ENCODE measurements at regions not wholly inside any gene's neighbourhood (a gene's known extent, or its start where the extent isn't known, plus 50 kb on each side); places are given as distances from the start of the nearest gene placed in this dataset.
A peak's percentile ranks its signal among the peaks of the same experiment; 100 is the strongest.

DNA sequence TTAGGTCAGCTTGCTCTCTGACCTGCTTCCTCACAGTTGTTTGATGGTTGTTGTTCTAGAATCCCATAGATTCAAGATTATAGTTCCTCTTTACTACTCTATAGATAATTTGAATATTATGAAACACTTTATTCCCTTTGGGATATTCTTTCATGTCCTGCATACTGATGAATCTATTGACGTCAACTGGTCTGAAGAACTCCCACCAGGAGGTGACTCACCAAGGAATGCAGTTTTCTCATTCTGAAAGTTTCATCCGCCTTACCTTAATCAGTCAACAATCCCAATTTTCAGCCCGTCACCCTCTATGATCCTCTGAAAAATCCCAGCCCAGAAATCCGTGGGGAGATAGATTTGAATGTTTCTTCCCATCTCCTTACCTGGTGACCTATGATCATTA lies 834.1 kb upstream of the PRMT6 start:
- TF ChIP-seq, protein P1, sequence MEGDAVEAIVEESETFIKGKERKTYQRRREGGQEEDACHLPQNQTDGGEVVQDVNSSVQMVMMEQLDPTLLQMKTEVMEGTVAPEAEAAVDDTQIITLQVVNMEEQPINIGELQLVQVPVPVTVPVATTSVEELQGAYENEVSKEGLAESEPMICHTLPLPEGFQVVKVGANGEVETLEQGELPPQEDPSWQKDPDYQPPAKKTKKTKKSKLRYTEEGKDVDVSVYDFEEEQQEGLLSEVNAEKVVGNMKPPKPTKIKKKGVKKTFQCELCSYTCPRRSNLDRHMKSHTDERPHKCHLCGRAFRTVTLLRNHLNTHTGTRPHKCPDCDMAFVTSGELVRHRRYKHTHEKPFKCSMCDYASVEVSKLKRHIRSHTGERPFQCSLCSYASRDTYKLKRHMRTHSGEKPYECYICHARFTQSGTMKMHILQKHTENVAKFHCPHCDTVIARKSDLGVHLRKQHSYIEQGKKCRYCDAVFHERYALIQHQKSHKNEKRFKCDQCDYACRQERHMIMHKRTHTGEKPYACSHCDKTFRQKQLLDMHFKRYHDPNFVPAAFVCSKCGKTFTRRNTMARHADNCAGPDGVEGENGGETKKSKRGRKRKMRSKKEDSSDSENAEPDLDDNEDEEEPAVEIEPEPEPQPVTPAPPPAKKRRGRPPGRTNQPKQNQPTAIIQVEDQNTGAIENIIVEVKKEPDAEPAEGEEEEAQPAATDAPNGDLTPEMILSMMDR (IDR thresholded peaks at IDR 0.05; ENCODE audit: low read depth, low read length), result no peak
- no peak overlapping the region for H3K4me3 ChIP-seq
- no peaks in the 10 kb centered on the region for H3K36me3 ChIP-seq
- peak in 1 of 2 donors; percentile 41 for DNase-seq (ENCODE audit: low read depth in 1 of 2, low spot score in 1 of 2)
- H3K27me3 ChIP-seq, result no peaks in the 10 kb centered on the region
- no peak overlapping the region for H3K27ac ChIP-seq
- peaks cover 9% of the 10 kb centered on the region for H3K4me1 ChIP-seq (ENCODE audit: low read depth)
- H3K9me3 ChIP-seq (ENCODE audit: low read depth), result no peaks in the 10 kb centered on the region

DNA sequence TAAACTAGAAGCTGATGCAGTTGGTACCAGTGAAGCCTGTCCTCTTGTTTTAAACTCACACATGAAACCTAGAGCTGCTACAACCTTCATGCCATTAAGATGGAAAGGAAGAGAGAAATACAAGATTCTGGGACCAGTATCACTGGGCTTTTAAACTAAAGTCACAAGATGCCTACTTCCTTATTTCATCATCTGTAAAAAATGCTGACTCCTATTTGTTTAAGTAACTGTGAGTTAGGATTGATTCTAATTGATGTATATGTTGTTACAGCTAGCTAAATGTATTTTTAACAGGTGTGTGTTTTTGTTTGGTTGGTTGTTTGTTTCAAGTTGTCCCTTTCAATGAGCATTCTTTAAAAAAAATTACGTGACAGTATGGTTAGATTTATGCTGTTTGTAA lies 833.3 kb upstream of the PRMT6 start:
- Histone ChIP-seq H3K4me1 (ENCODE audit: low read depth) (peaks cover 17% of the 10 kb centered on the region), H3K4me3 (no peak overlapping the region), H3K9me3 (ENCODE audit: low read depth) (no peaks in the 10 kb centered on the region), H3K36me3 (no peaks in the 10 kb centered on the region), H3K27ac (no peak overlapping the region), H3K27me3 (no peaks in the 10 kb centered on the region)
- no peak for DNase-seq (ENCODE audit: low read depth in 1 of 2, low spot score in 1 of 2)
- TF ChIP-seq, protein P1 (IDR thresholded peaks at IDR 0.05; ENCODE audit: low read depth, low read length), result no peak

DNA sequence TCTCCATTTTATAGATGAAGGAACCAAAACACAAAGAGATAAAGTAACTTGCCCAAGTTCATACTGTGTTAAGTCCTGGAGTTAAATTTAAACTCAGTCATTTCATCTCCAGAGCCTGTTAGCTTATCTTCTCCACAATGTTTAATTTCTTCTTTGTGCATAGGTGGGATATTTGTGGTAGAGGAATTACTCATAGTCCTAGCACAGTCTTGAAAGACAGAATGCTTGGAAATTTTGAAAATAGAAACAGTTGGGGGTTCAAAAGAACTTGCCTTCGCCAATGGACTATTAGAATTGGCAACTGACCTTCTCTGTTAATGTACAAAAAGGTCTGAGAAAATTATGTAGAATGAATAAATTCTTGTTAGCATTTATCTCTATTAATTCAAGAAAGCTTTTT lies 832.0 kb upstream of the PRMT6 start:
- no peak overlapping the region for H3K4me3 ChIP-seq
- peaks cover 26% of the 10 kb centered on the region for H3K4me1 ChIP-seq (ENCODE audit: low read depth)
- TF ChIP-seq, protein P1 (IDR thresholded peaks at IDR 0.05; ENCODE audit: low read depth, low read length), result no peak
- H3K27ac ChIP-seq, result no peak overlapping the region
- H3K36me3 ChIP-seq, result no peaks in the 10 kb centered on the region
- H3K9me3 ChIP-seq (ENCODE audit: low read depth), result no peaks in the 10 kb centered on the region
- no peaks in the 10 kb centered on the region for H3K27me3 ChIP-seq
- peak in 1 of 2 donors; percentile 4 for DNase-seq (ENCODE audit: low read depth in 1 of 2, low spot score in 1 of 2)

DNA sequence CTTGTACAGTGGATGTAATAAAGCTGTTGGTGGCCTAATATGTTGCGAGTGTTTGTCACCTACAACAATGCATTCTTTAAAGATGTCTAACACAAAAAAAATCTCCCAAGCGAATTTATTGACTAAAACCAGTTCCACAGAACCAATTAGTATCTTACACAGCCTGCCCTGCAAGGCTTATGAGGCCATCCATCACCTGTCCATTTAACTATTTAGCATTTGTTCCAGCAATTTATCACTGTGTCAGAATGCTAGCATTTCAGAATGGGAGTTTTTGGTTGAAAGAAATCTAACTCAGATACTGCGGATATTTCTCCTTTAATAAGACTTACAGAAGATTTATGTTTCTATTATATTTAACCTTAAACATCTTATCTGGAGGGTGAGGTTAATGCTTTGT lies 831.1 kb upstream of the PRMT6 start:
- no peak for DNase-seq (ENCODE audit: low read depth in 1 of 2, low spot score in 1 of 2)
- TF ChIP-seq, protein P1 (IDR thresholded peaks at IDR 0.05; ENCODE audit: low read depth, low read length), result no peak

DNA sequence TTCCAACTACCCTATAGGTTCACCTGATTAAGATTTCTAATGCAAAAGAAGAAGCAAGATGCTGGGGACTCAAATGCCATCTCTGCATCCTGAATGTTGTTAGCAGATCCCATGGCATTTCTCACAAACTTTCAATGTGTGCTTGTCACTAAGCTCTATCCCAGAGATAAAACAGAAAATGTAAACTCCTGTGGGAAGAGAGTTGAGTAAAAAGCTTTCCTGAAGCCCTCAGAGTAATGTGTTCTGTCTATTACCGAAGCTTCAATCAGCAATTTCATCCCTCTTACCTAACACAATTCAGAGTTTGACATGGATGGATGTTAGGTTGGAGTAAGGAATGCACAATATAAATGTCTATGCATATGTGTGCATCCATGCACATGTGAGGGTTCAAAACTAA lies 829.9 kb upstream of the PRMT6 start:
- TF ChIP-seq, protein P1 (IDR thresholded peaks at IDR 0.05; ENCODE audit: low read depth, low read length), result no peak
- Histone ChIP-seq H3K4me3 (no peak overlapping the region), H3K27ac (no peak overlapping the region), H3K9me3 (ENCODE audit: low read depth) (no peaks in the 10 kb centered on the region), H3K4me1 (ENCODE audit: low read depth) (peaks cover 26% of the 10 kb centered on the region), H3K36me3 (no peaks in the 10 kb centered on the region), H3K27me3 (no peaks in the 10 kb centered on the region)
- no peak for DNase-seq (ENCODE audit: low read depth in 1 of 2, low spot score in 1 of 2)

More for the DNA sequence above, 831.1 kb upstream of the PRMT6 start:
- H3K36me3 ChIP-seq, result no peaks in the 10 kb centered on the region
- H3K27me3 ChIP-seq, result no peaks in the 10 kb centered on the region
- peaks cover 26% of the 10 kb centered on the region for H3K4me1 ChIP-seq (ENCODE audit: low read depth)
- no peak overlapping the region for H3K4me3 ChIP-seq
- H3K27ac ChIP-seq, result no peak overlapping the region
- no peaks in the 10 kb centered on the region for H3K9me3 ChIP-seq (ENCODE audit: low read depth)

DNA sequence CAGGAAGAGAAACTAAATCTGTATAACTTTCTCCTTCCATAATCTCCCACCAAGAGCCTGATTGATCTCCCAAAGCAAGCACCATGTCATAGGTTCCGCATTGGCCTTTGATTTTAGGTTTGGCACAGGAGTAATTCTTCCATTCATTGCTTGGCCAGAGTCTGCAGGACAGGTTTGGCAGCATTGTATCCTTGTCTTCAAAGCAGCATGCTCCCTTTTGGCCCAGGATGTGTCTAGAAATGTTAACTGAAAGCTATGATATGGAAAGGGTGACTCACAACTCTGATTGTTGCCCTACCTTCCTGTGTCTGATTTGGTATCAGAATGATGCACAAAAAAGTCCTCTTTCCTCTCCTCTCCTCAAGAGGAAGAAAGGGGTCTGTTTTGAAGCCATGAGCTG lies 824.3 kb upstream of the PRMT6 start:
- no peak overlapping the region for H3K27ac ChIP-seq
- H3K4me1 ChIP-seq (ENCODE audit: low read depth), result peaks cover 19% of the 10 kb centered on the region
- no peaks in the 10 kb centered on the region for H3K27me3 ChIP-seq
- no peaks in the 10 kb centered on the region for H3K36me3 ChIP-seq
- no peak for DNase-seq (ENCODE audit: low read depth in 1 of 2, low spot score in 1 of 2)
- H3K4me3 ChIP-seq, result no peak overlapping the region
- TF ChIP-seq, protein P1 (IDR thresholded peaks at IDR 0.05; ENCODE audit: low read depth, low read length), result no peak
- H3K9me3 ChIP-seq (ENCODE audit: low read depth), result no peaks in the 10 kb centered on the region

Data from cardiac muscle cell (in vitro differentiated cells and primary cell).